RWPE2 (cell line): ENCODE measurements at regions not wholly inside any gene's neighbourhood (a gene's known extent, or its start where the extent isn't known, plus 50 kb on each side); places are given as distances from the start of the nearest gene placed in this dataset.

Experiments
- ATAC-seq: fragments of 200-7000 bp; cut with Tn5 transposase; 3 replicates; pipeline ENCODE4 v1.9.1; 2021; ENCODE audit warnings: low read depth
- DNase-seq: peaks from one replicate; pipeline ENCODE4 v3.0.0-alpha.2; 2020; ENCODE audit warnings: low spot score
- H3K27ac ChIP-seq: fragments of 450-650 bp; 2 replicates; pipeline ENCODE4 v1.5.1; 2017; ENCODE audit warnings: mild to moderate bottlenecking; ENCODE audit not compliant: poor library complexity, severe bottlenecking
- H3K27me3 ChIP-seq: fragments of 250-450 bp; sonication (Bioruptor Pico); 2 replicates; pipeline ENCODE4 v1.5.1; 2021; ENCODE audit warnings: mild to moderate bottlenecking, moderate library complexity; ENCODE audit not compliant: insufficient read depth, poor library complexity, severe bottlenecking
- H3K36me3 ChIP-seq: fragments of 250-450 bp; sonication (Bioruptor Pico); 2 replicates; pipeline ENCODE4 v1.5.1; 2020; ENCODE audit warnings: low read depth, mild to moderate bottlenecking, moderate library complexity
- H3K4me1 ChIP-seq: fragments of 250-450 bp; sonication (Bioruptor Pico); 2 replicates; pipeline ENCODE4 v1.5.1; 2021; ENCODE audit warnings: mild to moderate bottlenecking, moderate library complexity; ENCODE audit not compliant: insufficient read depth, poor library complexity, severe bottlenecking
- H3K4me3 ChIP-seq: fragments of 250-450 bp; sonication (Bioruptor Pico); 2 replicates; pipeline ENCODE4 v1.5.1; 2021; ENCODE audit warnings: mild to moderate bottlenecking, moderate library complexity; ENCODE audit not compliant: severe bottlenecking
- H3K9me3 ChIP-seq: fragments of 250-450 bp; sonication (Bioruptor Pico); 2 replicates; pipeline ENCODE4 v1.5.1; 2021; ENCODE audit warnings: mild to moderate bottlenecking, moderate library complexity; ENCODE audit not compliant: severe bottlenecking
- TF ChIP-seq, protein P1 (sequence below): fragments of 450-650 bp; IDR thresholded peaks from one replicate; pipeline ENCODE4 v1.5.1; 2017; ENCODE audit warnings: mild to moderate bottlenecking, moderate library complexity; ENCODE audit not compliant: poor library complexity, severe bottlenecking

DNA sequence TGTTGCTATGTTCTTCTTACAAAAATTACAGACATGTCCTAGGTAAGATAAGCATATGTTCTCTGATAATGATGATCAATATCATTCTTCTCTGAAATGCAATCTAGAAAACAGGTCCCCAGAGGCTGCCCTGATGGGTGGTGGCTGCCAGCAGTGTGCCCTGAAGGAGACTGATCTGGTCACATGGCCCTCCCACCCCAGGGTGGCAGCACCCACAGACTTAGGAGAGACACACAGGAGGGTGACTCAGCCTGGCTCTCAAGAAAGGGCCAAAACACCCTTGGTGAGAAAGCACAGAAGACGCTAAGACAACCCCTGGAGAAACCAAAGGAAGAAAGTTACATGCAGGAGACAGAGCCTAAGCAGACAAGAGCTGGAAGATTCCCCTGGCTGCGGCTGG, 203.7 kb downstream of the TJP1 start:
- Histone ChIP-seq H3K4me3 (no peak overlapping the region), H3K27me3 (peaks cover 3% of the 10 kb centered on the region), H3K36me3 (no peaks in the 10 kb centered on the region), H3K27ac (no peak overlapping the region), H3K9me3 (no peaks in the 10 kb centered on the region), H3K4me1 (no peaks in the 10 kb centered on the region)
- ATAC-seq: no peak
- TF ChIP-seq, protein P1, sequence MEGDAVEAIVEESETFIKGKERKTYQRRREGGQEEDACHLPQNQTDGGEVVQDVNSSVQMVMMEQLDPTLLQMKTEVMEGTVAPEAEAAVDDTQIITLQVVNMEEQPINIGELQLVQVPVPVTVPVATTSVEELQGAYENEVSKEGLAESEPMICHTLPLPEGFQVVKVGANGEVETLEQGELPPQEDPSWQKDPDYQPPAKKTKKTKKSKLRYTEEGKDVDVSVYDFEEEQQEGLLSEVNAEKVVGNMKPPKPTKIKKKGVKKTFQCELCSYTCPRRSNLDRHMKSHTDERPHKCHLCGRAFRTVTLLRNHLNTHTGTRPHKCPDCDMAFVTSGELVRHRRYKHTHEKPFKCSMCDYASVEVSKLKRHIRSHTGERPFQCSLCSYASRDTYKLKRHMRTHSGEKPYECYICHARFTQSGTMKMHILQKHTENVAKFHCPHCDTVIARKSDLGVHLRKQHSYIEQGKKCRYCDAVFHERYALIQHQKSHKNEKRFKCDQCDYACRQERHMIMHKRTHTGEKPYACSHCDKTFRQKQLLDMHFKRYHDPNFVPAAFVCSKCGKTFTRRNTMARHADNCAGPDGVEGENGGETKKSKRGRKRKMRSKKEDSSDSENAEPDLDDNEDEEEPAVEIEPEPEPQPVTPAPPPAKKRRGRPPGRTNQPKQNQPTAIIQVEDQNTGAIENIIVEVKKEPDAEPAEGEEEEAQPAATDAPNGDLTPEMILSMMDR: no peak
- no peak for DNase-seq

- Histone ChIP-seq H3K27ac (no peak overlapping the region), H3K9me3 (no peaks in the 10 kb centered on the region), H3K27me3 (peaks cover 13% of the 10 kb centered on the region), H3K4me3 (no peak overlapping the region), H3K36me3 (no peaks in the 10 kb centered on the region), H3K4me1 (no peaks in the 10 kb centered on the region)
- TF ChIP-seq, protein P1: no peak
- ATAC-seq (peak; percentile 51; the same call in 1 of the 3 replicates), DNase-seq (no peak)
These were observed 205.8 kb downstream of the TJP1 start for GRCh38 chr15:29616512-29616911.

DNA sequence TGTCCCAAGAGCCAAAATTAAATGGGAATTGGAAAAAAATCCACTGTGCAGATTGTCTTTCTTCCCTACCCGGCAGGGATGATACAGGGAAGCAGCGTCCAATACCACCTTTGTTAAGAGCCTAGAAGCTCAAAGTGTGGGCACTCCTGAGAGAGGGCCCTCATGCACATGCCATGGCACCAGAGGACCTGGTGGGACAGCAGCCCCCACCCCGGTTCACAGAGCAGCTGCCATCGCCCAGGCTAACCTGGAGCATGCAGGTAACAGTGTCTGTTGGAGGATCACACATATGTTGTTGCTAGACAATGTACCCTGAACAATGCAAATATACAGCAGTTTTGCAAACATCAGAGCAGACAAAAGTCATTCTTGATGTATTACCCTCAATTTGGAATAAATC, 206.5 kb downstream of the TJP1 start:
- Histone ChIP-seq H3K4me1 (no peaks in the 10 kb centered on the region), H3K36me3 (no peaks in the 10 kb centered on the region), H3K4me3 (no peak overlapping the region), H3K27ac (no peak overlapping the region), H3K27me3 (peaks cover 16% of the 10 kb centered on the region), H3K9me3 (no peaks in the 10 kb centered on the region)
- no peak for ATAC-seq
- DNase-seq: peak; percentile 63
- TF ChIP-seq, protein P1: no peak

- Histone ChIP-seq H3K4me1 (no peaks in the 10 kb centered on the region), H3K27me3 (peaks cover 22% of the 10 kb centered on the region), H3K36me3 (no peaks in the 10 kb centered on the region), H3K27ac (no peak overlapping the region), H3K4me3 (no peak overlapping the region), H3K9me3 (no peaks in the 10 kb centered on the region)
- ATAC-seq: peak; percentile 62
- DNase-seq: no peak
- TF ChIP-seq, protein P1: peak; percentile 78
These were observed 208.3 kb downstream of the TJP1 start for GRCh38 chr15:29613951-29614382.

DNA sequence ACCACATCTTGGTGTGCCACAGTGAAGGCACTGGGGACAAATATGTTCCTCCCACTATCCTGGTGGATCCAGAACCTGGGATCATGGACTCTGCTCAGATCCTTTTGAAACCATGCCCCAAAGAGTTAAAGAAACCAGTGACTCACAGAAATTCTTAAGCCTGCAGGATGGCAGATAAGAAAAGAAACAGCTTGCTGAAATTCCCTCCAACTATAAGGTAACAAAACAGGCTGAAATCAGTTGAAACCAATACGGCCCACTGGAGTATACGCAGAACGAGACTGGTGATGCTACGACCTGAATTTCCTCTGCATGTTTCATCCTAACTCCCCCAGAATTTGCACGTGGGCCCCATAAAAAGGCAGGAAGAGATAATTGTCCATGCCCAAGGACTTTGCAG, 209.6 kb downstream of the TJP1 start:
- TF ChIP-seq, protein P1: no peak
- ATAC-seq (no peak), DNase-seq (no peak)
- Histone ChIP-seq H3K36me3 (no peaks in the 10 kb centered on the region), H3K4me1 (no peaks in the 10 kb centered on the region), H3K27me3 (peaks cover 22% of the 10 kb centered on the region), H3K9me3 (no peaks in the 10 kb centered on the region), H3K4me3 (no peak overlapping the region), H3K27ac (no peak overlapping the region)
